Stomach (tissue), 4 donors: ENCODE measurements at regions not wholly inside any gene's neighbourhood (a gene's known extent, or its start where the extent isn't known, plus 50 kb on each side); places are given as distances from the start of the nearest gene placed in this dataset.

Experiments used
- CTCF ChIP-seq, 7 experiments: fragments of 450-650 bp in 4 of 7; fragments of 200-600 bp in 3 of 7; sonication (generic) in 3 of 7; IDR thresholded peaks; one replicate each; pipeline ENCODE4 v1.5.1; 2016 to 2019; ENCODE audit warnings: antibody characterized with exemption in 7 of 7, control low read depth in 2 of 7, mild to moderate bottlenecking in 1 of 7
- EP300 ChIP-seq: sonication (generic); formaldehyde crosslinking; IDR thresholded peaks from one replicate; pipeline ENCODE4 v1.6.1; 2017; ENCODE audit warnings: antibody characterized with exemption
- POLR2A ChIP-seq, 4 donors: fragments of 450-650 bp; IDR thresholded peaks; one replicate each; pipeline ENCODE4 v1.6.1; 2016; ENCODE audit warnings: antibody characterized with exemption in 4 of 4, control low read depth in 2 of 4, mild to moderate bottlenecking in 1 of 4, moderate library complexity in 1 of 4
- POLR2AphosphoS5 ChIP-seq, 3 donors: sonication (generic); formaldehyde crosslinking; IDR thresholded peaks; one replicate each; pipeline ENCODE4 v1.6.1; 2016; ENCODE audit warnings: antibody characterized with exemption in 3 of 3

DNA sequence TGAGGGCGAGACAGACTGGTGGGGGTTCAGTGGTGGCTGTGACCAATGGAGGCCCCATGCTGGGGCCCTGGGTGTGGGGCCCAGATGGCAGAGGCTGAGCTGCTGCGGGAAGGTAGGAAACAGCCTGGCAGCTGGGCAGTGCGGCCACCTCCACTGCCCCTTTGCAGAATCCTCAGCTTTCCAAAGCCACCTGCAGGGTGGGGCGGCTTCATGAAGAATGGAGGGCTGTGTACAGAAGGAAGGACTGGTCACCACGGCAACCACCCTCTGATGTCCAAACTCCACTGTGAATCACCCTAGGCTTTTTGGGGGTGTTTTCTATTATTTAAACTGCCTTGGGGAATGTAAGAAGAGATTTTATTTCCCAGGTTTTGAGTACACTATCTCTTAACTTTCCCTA, 166.3 kb upstream of the NAV2 start:
- no peak for TF ChIP-seq POLR2A (IDR thresholded peaks at IDR 0.05)
- no peak for TF ChIP-seq CTCF (IDR thresholded peaks at IDR 0.05)
- TF ChIP-seq POLR2AphosphoS5 (IDR thresholded peaks at IDR 0.05), result no peak
- TF ChIP-seq EP300, result no peak
